ENCODE measurements at regions not wholly inside any gene's neighbourhood (a gene's known extent, or its start where the extent isn't known, plus 50 kb on each side); places are given as distances from the start of the nearest gene placed in this dataset.

GRCh38 chr1:108045460-108045859 is 80.5 kb upstream of the VAV3 start:
- no peak overlapping the region for H2AFZ ChIP-seq (ENCODE audit: low read length)
- Mint-ChIP-seq H3K4me1 (peaks cover 17 to 24% of the 10 kb centered on the region in 2 experiments), H3K27me3 (ENCODE audit: low read depth) (peaks cover 4% of the 10 kb centered on the region), H3K27ac (no peak overlapping the region; a peak in 1 of 7 replicates), H3K36me3 (ENCODE audit: insufficient read depth in 1 of 3, low read depth in 3 of 3) (no peaks in the 10 kb centered on the region), H3K4me3 (no peak overlapping the region), H3K9me3 (no peaks in the 10 kb centered on the region)
- no peak overlapping the region for H2BK12ac ChIP-seq (ENCODE audit: insufficient read length, low read depth, low read length)
- no peak overlapping the region for H3K14ac ChIP-seq (ENCODE audit: insufficient read depth, low read length)
- H3K27ac ChIP-seq (ENCODE audit: insufficient read length, low read depth, low read length): no peak overlapping the region
- no peak overlapping the region for H3K4ac ChIP-seq (ENCODE audit: low read depth, low read length)
- no peaks in the 10 kb centered on the region for H3K27me3 ChIP-seq (ENCODE audit: insufficient read depth, low read length)
- no peaks in the 10 kb centered on the region for H3K23me2 ChIP-seq (ENCODE audit: insufficient read length, low read depth, low read length, poor library complexity, severe bottlenecking)
- WGBS (ENCODE audit: extremely low coverage, insufficient read length, low lambda C conversion rate): no CpG with 5 or more reads among the region's 7 CpGs
- H2BK15ac ChIP-seq (ENCODE audit: low read depth, low read length): no peak overlapping the region
- H4K5ac ChIP-seq (ENCODE audit: insufficient read length, low read depth, low read length): no peak overlapping the region
- no peak overlapping the region for H3K23ac ChIP-seq (ENCODE audit: insufficient read length, low read depth, low read length)
- H3K79me2 ChIP-seq (ENCODE audit: insufficient read depth, low read length): no peaks in the 10 kb centered on the region
- no peak overlapping the region for H3K9ac ChIP-seq (ENCODE audit: extremely low read depth, insufficient read length, low read length)
- no peak overlapping the region for H4K91ac ChIP-seq (ENCODE audit: insufficient read length, low read depth, low read length)
- H4K8ac ChIP-seq (replicated peaks; ENCODE audit: insufficient read length, low read depth, low read length): no peak overlapping the region
- no peak overlapping the region for H2BK120ac ChIP-seq (ENCODE audit: low read depth, low read length, poor library complexity, severe bottlenecking)
- no peak overlapping the region for H2AK5ac ChIP-seq (ENCODE audit: insufficient read length, low read length)
- no peaks in the 10 kb centered on the region for H4K20me1 ChIP-seq (ENCODE audit: control insufficient read depth, insufficient read depth, insufficient read length)
- H2BK20ac ChIP-seq (ENCODE audit: low read depth, low read length, poor library complexity, severe bottlenecking): no peak overlapping the region
- no peak overlapping the region for H3T11ph ChIP-seq (ENCODE audit: low read length)
- H3K79me1 ChIP-seq (ENCODE audit: insufficient read depth, low read depth, low read length, poor library complexity, severe bottlenecking): no peaks in the 10 kb centered on the region
- no peak overlapping the region for H2BK5ac ChIP-seq (ENCODE audit: insufficient read length, low read length)
- no peak for TF ChIP-seq CTCF (conservative IDR thresholded peaks at IDR 0.05)
- no peak overlapping the region for H3K18ac ChIP-seq (ENCODE audit: insufficient read length, low read depth, low read length)
- no peaks in the 10 kb centered on the region for H3K9me3 ChIP-seq (ENCODE audit: control insufficient read depth, low read depth, low read length)
- DNase-seq: no peak
- no peak overlapping the region for H3K4me2 ChIP-seq (ENCODE audit: insufficient read depth, insufficient read length, low read length)
- peaks cover 6% of the 10 kb centered on the region for H3K4me1 ChIP-seq (ENCODE audit: insufficient read depth, low read length)
- no peak overlapping the region for H3K56ac ChIP-seq (ENCODE audit: insufficient read length, low read depth, low read length)
